Thymus (tissue), 11 donors: ENCODE measurements at regions not wholly inside any gene's neighbourhood (a gene's known extent, or its start where the extent isn't known, plus 50 kb on each side); places are given as distances from the start of the nearest gene placed in this dataset.

ENCODE experiments used
- DNase-seq, 9 donors: peaks; one replicate each; pipeline ENCODE4 v3.0.0-alpha.2; 2013; ENCODE audit warnings: low spot score in 9 of 9, low read depth in 6 of 9, missing footprints in 1 of 9
- H3K27ac ChIP-seq, 2 donors: one replicate each; pipeline ENCODE4 v1.5.1; 2013; ENCODE audit warnings: control low read depth in 1 of 2, low read depth in 1 of 2, low read length in 1 of 2, mild to moderate bottlenecking in 1 of 2, moderate library complexity in 1 of 2
- H3K27me3 ChIP-seq, 2 donors: one replicate each; pipeline ENCODE4 v1.5.1; 2013; ENCODE audit warnings: low read length in 1 of 2; ENCODE audit not compliant: control insufficient read depth in 2 of 2, insufficient read depth in 1 of 2
- H3K36me3 ChIP-seq, 2 donors: one replicate each; pipeline ENCODE4 v1.5.1; 2013; ENCODE audit warnings: low read length in 1 of 2, mild to moderate bottlenecking in 1 of 2, moderate library complexity in 1 of 2; ENCODE audit not compliant: control insufficient read depth in 2 of 2, insufficient read depth in 2 of 2
- H3K4me1 ChIP-seq, 2 donors: one replicate each; pipeline ENCODE4 v1.5.1; 2013; ENCODE audit warnings: low read length in 2 of 2; ENCODE audit not compliant: control insufficient read depth in 2 of 2, insufficient read depth in 2 of 2
- H3K4me3 ChIP-seq, 2 donors: one replicate each; pipeline ENCODE4 v1.5.1; 2013; ENCODE audit warnings: low read length in 2 of 2, control low read depth in 1 of 2, mild to moderate bottlenecking in 1 of 2
- H3K9me3 ChIP-seq, 2 donors: one replicate each; pipeline ENCODE4 v1.5.1; 2013; ENCODE audit warnings: low read length in 1 of 2, mild to moderate bottlenecking in 1 of 2; ENCODE audit not compliant: control insufficient read depth in 2 of 2, insufficient read depth in 1 of 2
- WGBS: extraction: QIAGEN DNeasy Blood & Tissue Kit; methylation state at CpG from one replicate; pipeline ENCODE4 v1.1.7; 2013; 5-methylcytosine and 5-hydroxymethylcytosine counted together
- donor health status: healthy.

- Histone ChIP-seq H3K4me3 (no peak overlapping the region), H3K9me3 (no peaks in the 10 kb centered on the region), H3K27me3 (no peaks in the 10 kb centered on the region), H3K36me3 (no peaks in the 10 kb centered on the region), H3K27ac (no peak overlapping the region), H3K4me1 (no peaks in the 10 kb centered on the region)
- 78% methylated on average over 6 of the region's 6 CpGs for WGBS
- DNase-seq, result no peak
Measured at GRCh38 chr5:171555160-171555559, 135.7 kb downstream of the FGF18 start.

- Histone ChIP-seq H3K27me3 (no peaks in the 10 kb centered on the region), H3K9me3 (no peaks in the 10 kb centered on the region), H3K27ac (no peak overlapping the region), H3K4me1 (no peaks in the 10 kb centered on the region), H3K36me3 (no peaks in the 10 kb centered on the region), H3K4me3 (no peak overlapping the region)
- 97% methylated on average over 3 of the region's 3 CpGs for WGBS
- DNase-seq, result no peak
Measured at GRCh38 chr5:171562822-171563221, 143.4 kb downstream of the FGF18 start.

- no peak overlapping the region for H3K27ac ChIP-seq
Measured at GRCh38 chr5:171568389-171568788, 148.9 kb downstream of the FGF18 start.

GRCh38 chr5:171569065-171569712 is 149.7 kb downstream of the FGF18 start:
- no peaks in the 10 kb centered on the region for H3K4me1 ChIP-seq
- no peak overlapping the region for H3K4me3 ChIP-seq
- no peaks in the 10 kb centered on the region for H3K27me3 ChIP-seq
- 88% methylated on average over 1 of the region's 1 CpG for WGBS
- no peaks in the 10 kb centered on the region for H3K36me3 ChIP-seq
- DNase-seq, result no peak
- H3K27ac ChIP-seq, result no peak overlapping the region
- H3K9me3 ChIP-seq, result no peaks in the 10 kb centered on the region

More at GRCh38 chr5:171568389-171568788, 148.9 kb downstream of the FGF18 start:
- no peaks in the 10 kb centered on the region for H3K9me3 ChIP-seq
- H3K36me3 ChIP-seq, result no peaks in the 10 kb centered on the region
- 90% methylated on average over 1 of the region's 1 CpG for WGBS
- no peak for DNase-seq
- H3K4me3 ChIP-seq, result no peak overlapping the region
- H3K27me3 ChIP-seq, result no peaks in the 10 kb centered on the region
- no peaks in the 10 kb centered on the region for H3K4me1 ChIP-seq

- H3K36me3 ChIP-seq, result no peaks in the 10 kb centered on the region
- no peak for DNase-seq
- WGBS, result 90% methylated on average over 2 of the region's 2 CpGs
- no peaks in the 10 kb centered on the region for H3K9me3 ChIP-seq
- no peak overlapping the region for H3K27ac ChIP-seq
- no peaks in the 10 kb centered on the region for H3K4me1 ChIP-seq
- no peaks in the 10 kb centered on the region for H3K27me3 ChIP-seq
- H3K4me3 ChIP-seq, result no peak overlapping the region
Measured at GRCh38 chr5:171570244-171570825, 150.9 kb downstream of the FGF18 start.

GRCh38 chr5:171571663-171572062 is 152.2 kb downstream of the FGF18 start:
- no peaks in the 10 kb centered on the region for H3K36me3 ChIP-seq
- no peaks in the 10 kb centered on the region for H3K4me1 ChIP-seq
- no peak overlapping the region for H3K4me3 ChIP-seq
- H3K27ac ChIP-seq, result no peak overlapping the region
- no peak for DNase-seq
- WGBS, result 78% methylated on average over 3 of the region's 3 CpGs
- no peaks in the 10 kb centered on the region for H3K9me3 ChIP-seq
- no peaks in the 10 kb centered on the region for H3K27me3 ChIP-seq

GRCh38 chr5:171573021-171573420 is 153.6 kb downstream of the FGF18 start:
- Histone ChIP-seq H3K4me3 (no peak overlapping the region), H3K4me1 (no peaks in the 10 kb centered on the region), H3K27ac (no peak overlapping the region), H3K36me3 (no peaks in the 10 kb centered on the region), H3K9me3 (no peaks in the 10 kb centered on the region), H3K27me3 (no peaks in the 10 kb centered on the region)
- DNase-seq, result no peak
- WGBS, result 94% methylated on average over 2 of the region's 2 CpGs

- no peaks in the 10 kb centered on the region for H3K36me3 ChIP-seq
- no peak for DNase-seq
- no peaks in the 10 kb centered on the region for H3K9me3 ChIP-seq
- no peaks in the 10 kb centered on the region for H3K27me3 ChIP-seq
- no peaks in the 10 kb centered on the region for H3K4me1 ChIP-seq
- no peak overlapping the region for H3K4me3 ChIP-seq
- H3K27ac ChIP-seq, result no peak overlapping the region
- 94% methylated on average over 17 of the region's 17 CpGs for WGBS
Measured at GRCh38 chr5:171573451-171574225, 154.2 kb downstream of the FGF18 start.

GRCh38 chr5:171574376-171574775 is 154.9 kb downstream of the FGF18 start:
- Histone ChIP-seq H3K27ac (no peak overlapping the region), H3K4me1 (no peaks in the 10 kb centered on the region), H3K27me3 (no peaks in the 10 kb centered on the region), H3K36me3 (no peaks in the 10 kb centered on the region), H3K4me3 (no peak overlapping the region), H3K9me3 (no peaks in the 10 kb centered on the region)
- 90% methylated on average over 4 of the region's 4 CpGs for WGBS
- DNase-seq, result no peak
